Neural progenitor cell (in vitro differentiated cells): ENCODE measurements at regions not wholly inside any gene's neighbourhood (a gene's known extent, or its start where the extent isn't known, plus 50 kb on each side); places are given as distances from the start of the nearest gene placed in this dataset.

ENCODE experiments used
- CTCF ChIP-seq: fragments of 200-600 bp; sonication (generic); IDR thresholded peaks from 2 replicates; pipeline ENCODE4 v1.5.1; 2017; ENCODE audit warnings: antibody characterized with exemption, mild to moderate bottlenecking
- EZH2 ChIP-seq: fragments of 200-600 bp; sonication (generic); IDR thresholded peaks from 2 replicates; pipeline ENCODE4 v1.6.1; 2017; ENCODE audit warnings: antibody characterized with exemption, mild to moderate bottlenecking, moderate library complexity
- EZH2phosphoT487 ChIP-seq: fragments of 200-600 bp; sonication (generic); IDR thresholded peaks from 2 replicates; pipeline ENCODE4 v1.6.1; 2017; ENCODE audit warnings: antibody characterized with exemption

- TF ChIP-seq CTCF (peak; percentile 98), EZH2phosphoT487 (no peak), EZH2 (no peak)
These were observed 123.5 kb upstream of the LGALSL start for GRCh38 chr2:64330281-64331113.
